ENCODE measurements at regions not wholly inside any gene's neighbourhood (a gene's known extent, or its start where the extent isn't known, plus 50 kb on each side); places are given as distances from the start of the nearest gene placed in this dataset.

- CTCF ChIA-PET = no interaction called here
- intact Hi-C loops (cut with DNase I, micrococcal nuclease) = no loop called here
- no peak for DNase-seq
- Mint-ChIP-seq H3K4me3 (no peak overlapping the region), H3K27ac (no peak overlapping the region), H3K9me3 (no peaks in the 10 kb centered on the region), H3K27me3 (peaks cover 5% of the 10 kb centered on the region), H3K36me3 (ENCODE audit: low read depth) (no peaks in the 10 kb centered on the region), H3K4me1 (ENCODE audit: low read depth) (no peaks in the 10 kb centered on the region)
- Histone ChIP-seq H3K27me3 (ENCODE audit: control insufficient read depth in 1 of 2, insufficient read depth in 2 of 2, low read length in 2 of 2) (no peaks in the 10 kb centered on the region), H3K4me3 (ENCODE audit: low read length) (no peak overlapping the region), H3K27ac (ENCODE audit: low read depth in 1 of 2, low read length in 2 of 2) (no peak overlapping the region), H3K9me3 (ENCODE audit: control insufficient read depth in 1 of 2, insufficient read depth in 1 of 2, low read length in 2 of 2) (peaks cover 0 to 8% of the 10 kb centered on the region in 2 experiments), H3K36me3 (ENCODE audit: insufficient read depth, low read length) (no peaks in the 10 kb centered on the region), H3K4me1 (ENCODE audit: insufficient read depth, low read length) (no peaks in the 10 kb centered on the region)
- POLR2A ChIA-PET = no interaction called here
- no peak for ATAC-seq (ENCODE audit: poor library complexity)
- TF ChIP-seq CTCF (IDR thresholded peaks at IDR 0.05) = no peak
Measured at GRCh38 chr5:155113888-155114287, 100.3 kb downstream of the KIF4B start.

- CTCF ChIA-PET = no interaction called here
- H3K27me3 Mint-ChIP-seq = peaks cover 5% of the 10 kb centered on the region
Measured at GRCh38 chr5:155114655-155115054, 101.1 kb downstream of the KIF4B start.

GRCh38 chr5:155116456-155117251, 103.1 kb downstream of the KIF4B start:
- H3K27ac ChIP-seq (ENCODE audit: low read depth in 1 of 2, low read length in 2 of 2) = no peak overlapping the region
- no peak for DNase-seq
- POLR2A ChIA-PET = no interaction called here
- ATAC-seq (ENCODE audit: poor library complexity) = no peak
- no peak overlapping the region for H3K4me3 ChIP-seq (ENCODE audit: low read length)
- Mint-ChIP-seq H3K4me3 (no peak overlapping the region), H3K36me3 (ENCODE audit: low read depth) (no peaks in the 10 kb centered on the region), H3K4me1 (ENCODE audit: low read depth) (no peaks in the 10 kb centered on the region), H3K27me3 (peaks cover 5% of the 10 kb centered on the region), H3K27ac (no peak overlapping the region), H3K9me3 (no peaks in the 10 kb centered on the region)
- no peaks in the 10 kb centered on the region for H3K36me3 ChIP-seq (ENCODE audit: insufficient read depth, low read length)
- CTCF ChIA-PET = no interaction called here
- H3K4me1 ChIP-seq (ENCODE audit: insufficient read depth, low read length) = no peaks in the 10 kb centered on the region
- no peaks in the 10 kb centered on the region for H3K27me3 ChIP-seq (ENCODE audit: control insufficient read depth in 1 of 2, insufficient read depth in 2 of 2, low read length in 2 of 2)
- TF ChIP-seq CTCF (IDR thresholded peaks at IDR 0.05) = no peak
- H3K9me3 ChIP-seq (ENCODE audit: control insufficient read depth in 1 of 2, insufficient read depth in 1 of 2, low read length in 2 of 2) = peaks cover 0 to 8% of the 10 kb centered on the region in 2 experiments
- intact Hi-C loops (cut with DNase I, micrococcal nuclease) = no loop called here

More at GRCh38 chr5:155114655-155115054, 101.1 kb downstream of the KIF4B start:
- no peak for DNase-seq
- Mint-ChIP-seq H3K4me3 (no peak overlapping the region), H3K36me3 (ENCODE audit: low read depth) (no peaks in the 10 kb centered on the region), H3K4me1 (ENCODE audit: low read depth) (no peaks in the 10 kb centered on the region), H3K27ac (no peak overlapping the region), H3K9me3 (no peaks in the 10 kb centered on the region)
- Histone ChIP-seq H3K9me3 (ENCODE audit: control insufficient read depth in 1 of 2, insufficient read depth in 1 of 2, low read length in 2 of 2) (peaks cover 0 to 8% of the 10 kb centered on the region in 2 experiments), H3K4me3 (ENCODE audit: low read length) (no peak overlapping the region), H3K27ac (ENCODE audit: low read depth in 1 of 2, low read length in 2 of 2) (no peak overlapping the region), H3K36me3 (ENCODE audit: insufficient read depth, low read length) (no peaks in the 10 kb centered on the region), H3K27me3 (ENCODE audit: control insufficient read depth in 1 of 2, insufficient read depth in 2 of 2, low read length in 2 of 2) (no peaks in the 10 kb centered on the region), H3K4me1 (ENCODE audit: insufficient read depth, low read length) (no peaks in the 10 kb centered on the region)
- TF ChIP-seq CTCF (IDR thresholded peaks at IDR 0.05) = no peak
- POLR2A ChIA-PET = no interaction called here
- no peak for ATAC-seq (ENCODE audit: poor library complexity)
- intact Hi-C loops (cut with DNase I, micrococcal nuclease) = no loop called here
